ENCODE measurements at regions not wholly inside any gene's neighbourhood (a gene's known extent, or its start where the extent isn't known, plus 50 kb on each side); places are given as distances from the start of the nearest gene placed in this dataset.

DNA sequence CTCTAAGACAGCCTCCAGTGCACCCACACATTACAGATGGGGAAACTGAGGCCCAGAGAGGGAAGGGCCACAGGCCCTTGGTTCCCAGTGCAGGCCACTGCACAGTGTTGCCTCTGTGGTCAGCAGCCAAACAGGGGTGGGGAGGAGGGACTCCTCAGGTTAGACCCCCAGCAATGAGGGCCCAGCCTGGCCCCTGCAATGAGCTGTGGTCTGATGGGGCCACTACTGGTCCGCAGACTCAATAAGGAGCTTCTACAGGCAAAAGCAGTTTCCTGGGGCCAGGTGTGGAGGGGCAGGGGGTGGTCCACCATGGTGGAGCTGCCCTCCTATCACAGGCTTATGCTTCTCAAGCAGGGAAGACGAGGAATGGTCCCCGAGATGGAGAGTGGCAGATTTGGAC, 87.6 kb downstream of the HS1BP3 start:
- in situ Hi-C loops (cut with HindIII; ENCODE audit: low sequenced_read_pairs), result no loop called here
- no peak overlapping the region for H3K4me3 ChIP-seq (ENCODE audit: low read depth, low read length)
- TF ChIP-seq, protein P1, sequence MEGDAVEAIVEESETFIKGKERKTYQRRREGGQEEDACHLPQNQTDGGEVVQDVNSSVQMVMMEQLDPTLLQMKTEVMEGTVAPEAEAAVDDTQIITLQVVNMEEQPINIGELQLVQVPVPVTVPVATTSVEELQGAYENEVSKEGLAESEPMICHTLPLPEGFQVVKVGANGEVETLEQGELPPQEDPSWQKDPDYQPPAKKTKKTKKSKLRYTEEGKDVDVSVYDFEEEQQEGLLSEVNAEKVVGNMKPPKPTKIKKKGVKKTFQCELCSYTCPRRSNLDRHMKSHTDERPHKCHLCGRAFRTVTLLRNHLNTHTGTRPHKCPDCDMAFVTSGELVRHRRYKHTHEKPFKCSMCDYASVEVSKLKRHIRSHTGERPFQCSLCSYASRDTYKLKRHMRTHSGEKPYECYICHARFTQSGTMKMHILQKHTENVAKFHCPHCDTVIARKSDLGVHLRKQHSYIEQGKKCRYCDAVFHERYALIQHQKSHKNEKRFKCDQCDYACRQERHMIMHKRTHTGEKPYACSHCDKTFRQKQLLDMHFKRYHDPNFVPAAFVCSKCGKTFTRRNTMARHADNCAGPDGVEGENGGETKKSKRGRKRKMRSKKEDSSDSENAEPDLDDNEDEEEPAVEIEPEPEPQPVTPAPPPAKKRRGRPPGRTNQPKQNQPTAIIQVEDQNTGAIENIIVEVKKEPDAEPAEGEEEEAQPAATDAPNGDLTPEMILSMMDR (IDR thresholded peaks at IDR 0.05; ENCODE audit: low read depth, low read length), result no peak
- DNase-seq (ENCODE audit: low read depth, low spot score), result no peak

DNA sequence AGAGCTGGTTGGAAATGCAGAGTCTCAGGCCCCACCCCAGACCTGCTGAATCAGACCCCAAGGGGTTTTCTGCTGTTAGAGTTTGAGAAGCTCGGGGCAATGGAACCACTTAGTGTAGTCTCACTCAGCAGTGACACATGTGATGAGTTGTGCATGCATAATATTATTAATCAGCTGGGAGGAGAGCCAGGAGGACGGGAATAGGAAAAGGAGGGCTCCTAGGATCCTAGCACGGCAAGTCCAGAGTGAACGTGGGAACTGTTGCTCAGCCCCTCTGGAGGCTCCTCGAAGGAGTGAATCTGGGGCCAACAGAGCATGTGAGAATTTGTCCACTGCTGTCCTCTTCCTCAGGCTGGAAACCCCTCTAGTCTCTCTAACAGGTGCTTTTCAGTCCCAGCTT, 87.1 kb downstream of the HS1BP3 start:
- DNase-seq (ENCODE audit: low read depth, low spot score), result no peak
- TF ChIP-seq, protein P1 (IDR thresholded peaks at IDR 0.05; ENCODE audit: low read depth, low read length), result no peak
- in situ Hi-C loops (cut with HindIII; ENCODE audit: low sequenced_read_pairs), result no loop called here
- H3K4me3 ChIP-seq (ENCODE audit: low read depth, low read length), result no peak overlapping the region

DNA sequence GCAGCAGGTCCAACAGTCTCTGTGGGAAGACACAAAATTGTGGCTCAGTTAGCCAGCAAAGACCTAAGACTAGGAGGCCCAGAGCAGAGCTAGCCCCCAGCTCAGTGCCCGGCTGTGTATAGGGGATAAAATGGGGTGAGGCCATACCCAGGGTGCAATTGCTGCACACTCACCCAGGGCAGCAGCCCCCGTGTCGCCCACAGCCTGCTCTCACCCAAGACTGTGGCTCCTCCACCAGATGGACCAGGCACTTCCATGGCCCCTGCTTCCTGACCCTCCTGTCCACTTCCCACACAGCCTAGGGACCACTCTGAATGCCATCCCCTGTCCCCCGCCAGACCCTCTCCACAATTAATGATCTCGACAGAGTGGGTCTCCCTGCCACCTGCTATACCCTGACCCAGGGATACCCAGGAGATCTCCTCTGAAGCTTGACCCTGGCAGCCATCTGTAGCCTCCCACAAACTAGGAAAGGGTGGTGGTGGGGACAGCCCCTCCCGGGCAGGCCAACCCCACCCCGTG, 85.7 kb downstream of the HS1BP3 start:
- DNase-seq (ENCODE audit: low read depth, low spot score), result no peak
- TF ChIP-seq, protein P1 (IDR thresholded peaks at IDR 0.05; ENCODE audit: low read depth, low read length), result no peak
- no peak overlapping the region for H3K4me3 ChIP-seq (ENCODE audit: low read depth, low read length)
- in situ Hi-C loops (cut with HindIII; ENCODE audit: low sequenced_read_pairs), result no loop called here

DNA sequence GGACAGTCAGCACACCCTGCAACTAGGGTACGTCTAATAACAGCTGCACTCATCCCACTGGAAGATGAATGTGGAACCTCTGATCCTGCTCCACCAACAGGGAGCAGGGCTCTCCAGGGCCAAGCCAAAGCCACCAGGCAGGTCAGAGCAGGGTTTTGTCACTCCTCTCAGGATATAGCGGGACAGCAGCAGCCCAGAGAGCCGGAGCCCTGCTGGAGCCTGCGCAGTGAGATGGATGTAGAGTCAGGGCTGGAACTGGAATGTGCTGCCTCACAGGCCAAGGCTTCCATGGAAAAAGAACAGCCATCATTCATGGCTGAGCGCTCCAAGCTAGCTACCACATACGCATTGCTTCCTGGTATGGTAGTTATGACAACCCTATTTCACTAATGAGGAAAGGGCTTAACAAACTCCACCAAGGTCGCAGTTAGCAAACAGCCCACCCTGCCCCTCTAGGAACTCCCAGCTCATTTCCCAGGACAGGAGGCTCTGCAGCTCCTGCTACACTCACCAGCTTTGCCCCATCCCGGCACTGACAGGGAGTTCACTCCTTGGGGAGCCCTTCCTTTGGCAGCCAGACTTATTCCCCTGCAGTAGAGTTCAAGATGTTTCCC, 85.2 kb downstream of the HS1BP3 start:
- H3K4me3 ChIP-seq (ENCODE audit: low read depth, low read length), result no peak overlapping the region
- DNase-seq (ENCODE audit: low read depth, low spot score), result no peak
- in situ Hi-C loops (cut with HindIII; ENCODE audit: low sequenced_read_pairs), result no loop called here
- TF ChIP-seq, protein P1 (IDR thresholded peaks at IDR 0.05; ENCODE audit: low read depth, low read length), result no peak

DNA sequence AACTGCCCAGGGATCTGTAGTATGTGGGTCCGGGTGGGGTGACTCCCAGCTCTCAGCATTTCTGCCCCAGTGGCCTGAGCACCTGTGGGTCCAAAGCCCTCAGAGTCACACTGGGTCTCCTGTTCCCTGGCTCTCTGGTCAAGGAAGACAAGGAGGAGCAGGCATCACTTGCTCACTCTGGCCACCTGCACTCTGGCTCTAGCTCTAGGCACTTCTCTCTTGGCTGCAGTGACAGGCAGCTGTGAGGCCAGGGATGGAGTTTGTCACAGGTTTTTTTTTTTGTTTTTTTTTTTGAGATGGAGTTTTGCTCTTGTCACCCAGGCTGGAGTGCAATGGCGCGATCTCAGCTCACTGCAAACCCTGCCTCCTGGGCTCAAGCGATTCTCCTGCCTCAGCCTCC, 84.6 kb downstream of the HS1BP3 start:
- H3K4me3 ChIP-seq (ENCODE audit: low read depth, low read length), result no peak overlapping the region
- no peak for DNase-seq (ENCODE audit: low read depth, low spot score)
- TF ChIP-seq, protein P1 (IDR thresholded peaks at IDR 0.05; ENCODE audit: low read depth, low read length), result no peak
- in situ Hi-C loops (cut with HindIII; ENCODE audit: low sequenced_read_pairs), result no loop called here

DNA sequence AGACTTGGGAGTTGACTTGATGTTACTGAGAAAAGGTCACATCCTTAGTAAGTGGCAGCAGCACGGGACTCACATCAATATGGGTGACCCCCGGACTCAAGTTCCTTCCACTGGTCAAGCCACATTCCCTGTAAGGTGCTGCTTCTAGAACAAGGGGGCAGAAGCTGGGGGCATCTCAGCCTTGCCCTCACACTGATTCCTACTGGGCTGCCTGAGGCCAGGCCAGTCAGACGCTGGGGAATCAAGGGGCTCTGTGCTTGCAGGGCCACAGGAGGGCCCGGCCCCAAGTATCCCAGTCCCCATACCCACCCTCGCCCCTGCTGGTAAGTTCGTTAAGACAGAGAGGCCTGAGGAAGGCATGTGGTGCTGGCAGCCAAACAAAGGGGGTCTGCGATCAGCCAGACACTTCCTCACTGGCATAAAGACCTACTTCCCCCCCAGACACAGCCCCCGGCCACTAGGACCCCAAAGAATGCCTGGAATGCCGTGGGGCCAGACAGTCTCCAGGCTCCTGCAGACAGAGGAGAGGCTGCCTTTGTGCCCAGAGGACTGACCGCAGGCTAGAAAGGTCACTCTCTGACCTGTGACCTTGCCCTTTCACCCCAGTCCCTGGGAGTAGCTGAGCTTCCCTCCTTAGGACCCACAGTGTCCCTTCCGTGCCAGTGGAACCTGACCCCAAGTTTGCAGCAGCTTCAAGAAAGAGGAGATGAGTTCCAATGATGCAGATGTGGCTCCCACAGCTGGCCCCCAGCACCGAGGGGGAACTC, 83.6 kb downstream of the HS1BP3 start:
- TF ChIP-seq, protein P1 (IDR thresholded peaks at IDR 0.05; ENCODE audit: low read depth, low read length), result no peak
- DNase-seq (ENCODE audit: low read depth, low spot score), result no peak
- no peak overlapping the region for H3K4me3 ChIP-seq (ENCODE audit: low read depth, low read length)
- in situ Hi-C loops (cut with HindIII; ENCODE audit: low sequenced_read_pairs), result no loop called here
